HEK293T (cell line): ENCODE measurements at regions not wholly inside any gene's neighbourhood (a gene's known extent, or its start where the extent isn't known, plus 50 kb on each side); places are given as distances from the start of the nearest gene placed in this dataset.

Experiments
- CTBP1 ChIP-seq: fragments of 450-650 bp; IDR thresholded peaks from 2 replicates; pipeline ENCODE4 v1.6.1; 2016; ENCODE audit warnings: borderline replicate concordance
- ELF4 ChIP-seq: fragments of 450-650 bp; IDR thresholded peaks from 2 replicates; pipeline ENCODE4 v1.6.1; 2017; ENCODE audit warnings: antibody characterized with exemption
- FOXM1 ChIP-seq: fragments of 450-650 bp; IDR thresholded peaks from 2 replicates; pipeline ENCODE4 v1.6.1; 2017; ENCODE audit warnings: mild to moderate bottlenecking, borderline replicate concordance
- L3MBTL2 ChIP-seq: fragments of 450-650 bp; conservative IDR thresholded peaks from 2 replicates; pipeline ENCODE4 v1.6.1; 2016; ENCODE audit warnings: mild to moderate bottlenecking
- TARDBP ChIP-seq: fragments of 450-650 bp; IDR thresholded peaks from 2 replicates; pipeline ENCODE4 v1.6.1; 2016

DNA sequence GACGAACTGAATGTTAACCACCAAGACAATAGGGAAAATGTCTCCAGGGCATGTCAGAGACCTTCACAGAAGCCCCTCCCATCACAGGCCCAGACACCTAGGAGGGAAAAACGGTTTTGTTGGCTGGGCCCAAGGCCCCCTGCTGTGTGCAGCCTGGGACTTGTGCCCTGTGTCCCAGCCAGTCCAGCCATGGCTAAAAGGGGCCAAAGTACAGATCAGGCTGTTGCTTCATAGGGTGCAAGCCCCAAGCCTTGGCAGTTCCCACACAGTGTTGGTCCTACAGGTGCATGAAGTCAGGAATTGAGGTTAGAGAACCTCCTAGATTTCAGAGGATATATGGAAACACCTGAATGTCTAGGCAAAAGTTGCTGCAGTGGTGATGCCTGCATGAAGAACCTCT, 428.7 kb downstream of the SUCLA2 start:
- TF ChIP-seq TARDBP (no peak), ELF4 (no peak), L3MBTL2 (no peak), FOXM1 (no peak), CTBP1 (no peak)
